SH-SY5Y (cell line): ENCODE measurements at regions not wholly inside any gene's neighbourhood (a gene's known extent, or its start where the extent isn't known, plus 50 kb on each side); places are given as distances from the start of the nearest gene placed in this dataset.

ENCODE experiments used
- GATA2 ChIP-seq: IDR thresholded peaks from 2 replicates; pipeline ENCODE4 v1.6.1; 2011; ENCODE audit warnings: mild to moderate bottlenecking, low read depth, low read length
- GATA3 ChIP-seq: IDR thresholded peaks from 2 replicates; pipeline ENCODE4 v1.6.1; 2011; ENCODE audit warnings: low read depth, mild to moderate bottlenecking, low read length, moderate library complexity

DNA sequence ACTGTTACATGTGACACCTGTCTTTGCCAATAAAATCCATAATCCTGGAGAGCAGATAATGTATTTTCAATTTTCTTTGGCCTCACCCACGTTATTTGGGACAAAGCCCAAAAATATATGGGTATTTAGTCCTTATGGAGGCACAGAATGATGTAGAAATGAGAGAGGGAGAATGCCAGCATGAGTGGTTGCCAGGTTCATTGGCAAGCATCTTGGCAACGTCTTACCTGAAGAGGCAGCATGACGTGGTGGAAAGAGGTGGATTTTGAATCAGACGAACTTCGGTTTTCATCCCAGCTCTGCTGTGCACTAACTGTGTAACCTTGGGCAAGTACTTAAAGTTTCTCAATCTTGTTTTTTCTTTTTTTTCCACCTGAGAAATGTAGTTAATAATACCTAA is 969.6 kb upstream of the PIK3C3 start:
- TF ChIP-seq GATA2, result no peak
- TF ChIP-seq GATA3, result no peak
